Fibroblast of the aortic adventitia (primary cell): ENCODE measurements at regions not wholly inside any gene's neighbourhood (a gene's known extent, or its start where the extent isn't known, plus 50 kb on each side); places are given as distances from the start of the nearest gene placed in this dataset.
"Not testable (repeated sequence)": the region's sequence is repeated elsewhere in the genome, so short reads cannot be mapped to it uniquely, and the experiment has no call there.

Experiments
- DNase-seq: peaks from one replicate; pipeline ENCODE4 v3.0.0-alpha.2; 2010; ENCODE audit warnings: low read depth
- H3K4me3 ChIP-seq: 2 replicates; pipeline ENCODE4 v1.5.1; 2011; ENCODE audit warnings: low read depth, mild to moderate bottlenecking, control low read depth, low read length, moderate library complexity
- TF ChIP-seq, protein P1 (sequence below): IDR thresholded peaks from 2 replicates; pipeline ENCODE4 v1.5.1; 2011; ENCODE audit warnings: mild to moderate bottlenecking, low read length, control low read depth, inconsistent platforms; ENCODE audit not compliant: insufficient read depth

DNA sequence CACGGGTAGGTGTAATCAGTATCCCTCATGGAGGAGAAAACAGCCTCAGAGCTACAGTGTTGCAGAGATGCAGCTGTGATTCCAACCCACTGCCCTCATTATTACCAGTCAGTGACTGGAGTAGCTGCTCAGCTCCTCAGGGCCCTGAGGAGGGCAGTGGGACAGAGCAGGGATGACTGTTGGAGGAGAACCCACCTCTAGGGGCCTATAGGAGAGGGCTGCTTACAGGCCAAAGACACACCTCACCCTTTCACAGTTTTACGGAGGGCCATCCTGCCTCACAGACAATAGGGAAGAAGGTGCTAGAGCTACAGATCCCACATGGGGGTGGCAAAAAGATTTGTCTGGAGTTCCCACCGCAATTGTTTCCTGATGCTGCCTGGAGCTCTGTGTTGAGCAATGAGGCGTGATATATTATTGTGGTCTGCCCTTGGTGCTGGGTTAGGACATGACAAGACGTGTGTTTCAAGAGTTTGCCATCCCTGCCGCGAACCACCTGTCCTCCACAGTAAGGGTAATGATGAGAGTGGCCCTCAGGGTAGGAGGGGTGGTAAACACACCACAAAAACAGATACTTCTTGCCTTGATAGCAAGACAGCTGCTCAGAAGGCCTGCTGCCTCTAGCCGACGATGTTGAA is 140.5 kb upstream of the TPM1 start:
- DNase-seq = no peak
- no peak overlapping the region for H3K4me3 ChIP-seq
- TF ChIP-seq, protein P1, sequence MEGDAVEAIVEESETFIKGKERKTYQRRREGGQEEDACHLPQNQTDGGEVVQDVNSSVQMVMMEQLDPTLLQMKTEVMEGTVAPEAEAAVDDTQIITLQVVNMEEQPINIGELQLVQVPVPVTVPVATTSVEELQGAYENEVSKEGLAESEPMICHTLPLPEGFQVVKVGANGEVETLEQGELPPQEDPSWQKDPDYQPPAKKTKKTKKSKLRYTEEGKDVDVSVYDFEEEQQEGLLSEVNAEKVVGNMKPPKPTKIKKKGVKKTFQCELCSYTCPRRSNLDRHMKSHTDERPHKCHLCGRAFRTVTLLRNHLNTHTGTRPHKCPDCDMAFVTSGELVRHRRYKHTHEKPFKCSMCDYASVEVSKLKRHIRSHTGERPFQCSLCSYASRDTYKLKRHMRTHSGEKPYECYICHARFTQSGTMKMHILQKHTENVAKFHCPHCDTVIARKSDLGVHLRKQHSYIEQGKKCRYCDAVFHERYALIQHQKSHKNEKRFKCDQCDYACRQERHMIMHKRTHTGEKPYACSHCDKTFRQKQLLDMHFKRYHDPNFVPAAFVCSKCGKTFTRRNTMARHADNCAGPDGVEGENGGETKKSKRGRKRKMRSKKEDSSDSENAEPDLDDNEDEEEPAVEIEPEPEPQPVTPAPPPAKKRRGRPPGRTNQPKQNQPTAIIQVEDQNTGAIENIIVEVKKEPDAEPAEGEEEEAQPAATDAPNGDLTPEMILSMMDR = no peak

DNA sequence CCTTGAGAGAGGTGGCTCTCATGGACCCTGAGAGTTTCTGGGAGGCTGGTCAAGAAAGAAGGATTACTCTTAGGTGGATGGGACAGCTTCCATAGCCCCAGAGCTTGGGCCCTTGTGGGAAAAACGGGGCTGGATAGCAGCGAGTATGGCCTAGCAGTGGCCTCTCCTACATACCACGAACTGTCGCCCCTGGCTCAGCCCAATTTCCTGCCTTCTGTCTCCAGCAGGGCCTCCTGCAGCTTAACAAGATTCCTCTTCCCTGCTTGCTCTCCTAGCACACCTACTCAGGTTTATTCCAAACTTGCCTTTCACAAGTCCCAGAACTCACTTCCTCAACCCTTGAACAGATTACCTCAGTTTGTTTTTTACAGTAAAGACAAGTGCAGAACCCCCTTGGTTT is 139.7 kb upstream of the TPM1 start:
- DNase-seq = no peak

DNA sequence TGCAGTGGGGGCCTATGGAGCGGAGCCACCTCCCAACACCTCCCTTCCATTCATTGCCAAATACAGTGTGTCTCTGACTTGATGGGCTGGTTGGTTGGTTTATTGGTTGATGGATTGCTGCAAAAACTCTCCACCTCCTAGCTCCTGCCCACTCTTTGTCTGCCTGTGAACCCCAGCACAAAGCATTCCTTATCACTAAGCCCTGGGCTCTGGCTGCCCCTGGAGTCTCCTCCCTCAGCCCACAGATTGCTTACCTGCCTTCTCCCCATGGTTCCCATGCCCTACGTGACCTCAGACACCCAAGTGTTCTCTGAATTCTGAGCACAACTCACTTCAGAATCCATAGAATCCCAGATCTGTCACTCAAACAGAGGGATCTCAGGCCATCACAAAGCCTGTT is 139.1 kb upstream of the TPM1 start:
- no peak overlapping the region for H3K4me3 ChIP-seq
- TF ChIP-seq, protein P1 = no peak
- DNase-seq = no peak

More for the DNA sequence above, 139.7 kb upstream of the TPM1 start:
- TF ChIP-seq, protein P1 = no peak
- H3K4me3 ChIP-seq = no peak overlapping the region

DNA sequence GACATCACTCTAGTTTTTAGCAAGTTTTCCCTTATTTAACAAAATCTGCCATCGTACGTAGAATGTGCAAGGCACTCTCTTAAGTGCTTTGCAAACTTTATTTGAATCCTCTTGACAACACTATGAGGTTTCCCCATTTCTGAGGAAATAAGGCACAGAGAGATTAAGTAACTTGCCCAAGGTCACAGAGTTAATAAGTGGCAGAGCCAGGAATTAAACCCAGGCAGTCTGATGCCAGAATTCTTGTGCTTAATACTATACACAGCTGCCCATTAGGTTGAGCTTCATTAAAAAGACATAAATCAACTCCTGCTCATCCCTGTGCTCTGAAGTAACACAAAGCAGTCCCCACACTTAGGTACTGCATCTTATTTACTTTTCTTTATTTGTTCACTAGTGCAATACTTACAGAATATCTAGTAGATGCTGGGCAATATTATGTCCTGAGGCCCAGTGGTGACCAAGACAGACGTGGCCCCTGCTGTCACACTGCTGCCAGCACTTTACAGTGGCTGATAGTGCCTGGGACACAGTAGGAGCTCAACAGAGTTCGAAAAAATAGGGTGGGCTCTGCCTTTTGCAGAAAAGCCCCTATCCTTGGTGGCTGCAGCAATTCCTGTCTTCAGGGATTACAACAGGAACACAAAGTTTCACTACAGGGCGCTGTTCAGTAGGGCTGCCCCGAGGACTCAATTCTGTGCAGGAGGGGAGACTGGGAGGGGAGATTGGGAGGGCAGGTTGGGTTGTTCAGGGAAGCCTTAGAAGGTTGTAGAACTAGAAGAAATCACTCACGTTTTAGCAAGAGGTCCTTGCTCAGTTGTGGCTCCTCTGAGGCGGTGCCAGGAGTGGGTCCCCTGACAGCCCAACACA is 138.3 kb upstream of the TPM1 start:
- no peak overlapping the region for H3K4me3 ChIP-seq
- TF ChIP-seq, protein P1 = peak; percentile 65
- peak; percentile 57 for DNase-seq

DNA sequence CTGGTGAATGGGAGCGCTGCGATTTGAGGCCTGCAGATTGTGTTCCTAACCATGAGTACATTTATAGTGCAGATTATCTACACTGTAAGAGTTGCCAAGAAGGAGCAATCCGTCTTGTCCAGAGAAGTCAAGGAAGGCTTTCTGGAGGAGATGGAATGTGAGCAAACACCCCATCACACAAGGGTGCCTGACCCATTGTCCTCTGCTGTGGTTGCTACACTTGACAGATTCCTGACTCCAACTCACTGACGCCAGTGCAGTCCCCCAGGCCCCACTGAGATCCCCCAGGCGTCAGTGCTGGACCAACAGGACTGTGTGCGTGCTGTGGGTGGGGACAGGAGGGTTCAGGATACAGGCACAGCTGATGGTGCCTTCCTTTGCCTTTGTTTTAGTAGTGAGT is 135.9 kb upstream of the TPM1 start:
- TF ChIP-seq, protein P1 = no peak
- DNase-seq = no peak
- no peak overlapping the region for H3K4me3 ChIP-seq

DNA sequence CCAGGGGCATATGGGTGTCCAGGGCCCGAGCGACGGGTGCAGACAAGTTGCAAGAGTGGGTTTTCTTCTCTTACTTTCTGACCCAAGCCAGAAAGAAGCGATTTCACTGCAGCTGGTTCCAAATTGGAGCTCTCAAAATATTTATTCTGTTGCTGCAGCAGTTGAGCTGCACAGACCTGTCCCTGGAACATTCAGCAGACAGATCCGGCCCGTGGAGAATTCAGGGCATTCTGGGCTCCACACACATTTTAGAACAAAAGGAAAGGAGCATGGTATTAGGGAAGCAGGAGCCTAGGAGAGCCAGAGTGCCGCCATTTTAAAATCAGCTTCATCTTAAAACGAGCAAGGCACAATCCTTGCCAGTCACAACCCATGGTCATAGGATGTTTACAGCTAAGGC is 135.3 kb upstream of the TPM1 start:
- TF ChIP-seq, protein P1 = no peak
- DNase-seq = no peak
- no peak overlapping the region for H3K4me3 ChIP-seq

DNA sequence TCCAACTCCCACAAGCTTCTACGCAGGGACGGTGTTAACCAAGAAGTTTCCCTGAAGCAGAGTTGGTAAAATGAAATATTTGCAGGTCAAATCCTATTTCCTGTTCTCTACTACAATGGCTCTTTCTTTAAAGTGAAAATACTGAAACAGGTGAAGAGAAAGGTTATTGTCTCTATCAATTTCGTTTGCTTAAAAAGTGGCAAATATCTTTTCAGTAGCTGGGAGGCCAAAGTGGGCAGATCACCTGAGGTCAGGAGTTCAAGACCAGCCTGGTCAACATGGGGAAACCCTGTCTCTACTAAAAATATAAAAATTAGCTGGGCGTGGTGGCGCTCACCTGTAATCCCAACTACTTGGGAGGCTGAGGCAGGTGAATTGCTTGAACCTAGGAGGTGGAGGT is 134.2 kb upstream of the TPM1 start:
- not testable (repeated sequence) for H3K4me3 ChIP-seq, DNase-seq
